ENCODE measurements at regions not wholly inside any gene's neighbourhood (a gene's known extent, or its start where the extent isn't known, plus 50 kb on each side); places are given as distances from the start of the nearest gene placed in this dataset.
"Not testable (repeated sequence)": the region's sequence is repeated elsewhere in the genome, so short reads cannot be mapped to it uniquely, and the experiment has no call there.

GRCh38 chr2:194514281-194514680, 1142.7 kb upstream of the SLC39A10 start:
- H3K36me3 ChIP-seq = no peaks in the 10 kb centered on the region
- H3K9me3 ChIP-seq (ENCODE audit: low read depth) = no peaks in the 10 kb centered on the region
- H3K4me1 ChIP-seq (ENCODE audit: low read depth) = no peaks in the 10 kb centered on the region
- DNase-seq (ENCODE audit: low read depth in 1 of 2, low spot score in 1 of 2) = no peak
- peaks cover 8% of the 10 kb centered on the region for H3K27me3 ChIP-seq
- TF ChIP-seq CTCF (IDR thresholded peaks at IDR 0.05; ENCODE audit: low read depth, low read length) = no peak
- no peak overlapping the region for H3K27ac ChIP-seq
- no peak overlapping the region for H3K4me3 ChIP-seq

GRCh38 chr2:194511070-194511469, 1146.0 kb upstream of the SLC39A10 start:
- H3K4me1 ChIP-seq (ENCODE audit: low read depth); H3K4me3 ChIP-seq; H3K27me3 ChIP-seq; H3K27ac ChIP-seq; H3K36me3 ChIP-seq; H3K9me3 ChIP-seq (ENCODE audit: low read depth); DNase-seq (ENCODE audit: low read depth in 1 of 2, low spot score in 1 of 2): not testable (repeated sequence)

GRCh38 chr2:194504876-194505275, 1152.2 kb upstream of the SLC39A10 start:
- H3K36me3 ChIP-seq; H3K27ac ChIP-seq; H3K9me3 ChIP-seq (ENCODE audit: low read depth); H3K4me3 ChIP-seq; H3K4me1 ChIP-seq (ENCODE audit: low read depth): not testable (repeated sequence)
- peaks cover 17% of the 10 kb centered on the region for H3K27me3 ChIP-seq
- DNase-seq (ENCODE audit: low read depth in 1 of 2, low spot score in 1 of 2) = peak in 1 of 2 donors; percentile 15

GRCh38 chr2:194495046-194495445, 1162.0 kb upstream of the SLC39A10 start:
- Histone ChIP-seq H3K9me3 (ENCODE audit: low read depth) (no peaks in the 10 kb centered on the region), H3K36me3 (no peaks in the 10 kb centered on the region), H3K4me1 (ENCODE audit: low read depth) (no peaks in the 10 kb centered on the region), H3K27ac (no peak overlapping the region), H3K4me3 (no peak overlapping the region), H3K27me3 (peaks cover 35% of the 10 kb centered on the region)
- TF ChIP-seq CTCF (IDR thresholded peaks at IDR 0.05; ENCODE audit: low read depth, low read length) = no peak
- DNase-seq (ENCODE audit: low read depth in 1 of 2, low spot score in 1 of 2) = no peak

- H3K4me1 ChIP-seq (ENCODE audit: low read depth) = no peaks in the 10 kb centered on the region
- peaks cover 28% of the 10 kb centered on the region for H3K27me3 ChIP-seq
- H3K4me3 ChIP-seq = no peak overlapping the region
- H3K36me3 ChIP-seq = no peaks in the 10 kb centered on the region
- TF ChIP-seq CTCF (IDR thresholded peaks at IDR 0.05; ENCODE audit: low read depth, low read length) = no peak
- no peaks in the 10 kb centered on the region for H3K9me3 ChIP-seq (ENCODE audit: low read depth)
- no peak for DNase-seq (ENCODE audit: low read depth in 1 of 2, low spot score in 1 of 2)
- no peak overlapping the region for H3K27ac ChIP-seq
These were observed 1162.6 kb upstream of the SLC39A10 start for GRCh38 chr2:194494401-194494800.

GRCh38 chr2:194491409-194492115, 1165.5 kb upstream of the SLC39A10 start:
- Histone ChIP-seq H3K9me3 (ENCODE audit: low read depth) (no peaks in the 10 kb centered on the region), H3K27ac (no peak overlapping the region), H3K4me3 (no peak overlapping the region), H3K27me3 (peaks cover 17% of the 10 kb centered on the region), H3K36me3 (no peaks in the 10 kb centered on the region), H3K4me1 (ENCODE audit: low read depth) (no peaks in the 10 kb centered on the region)
- TF ChIP-seq CTCF (IDR thresholded peaks at IDR 0.05; ENCODE audit: low read depth, low read length) = no peak
- no peak for DNase-seq (ENCODE audit: low read depth in 1 of 2, low spot score in 1 of 2)
